Stimulated activated CD4-positive, alpha-beta T cell treated with anti-CD3 and anti-CD28 coated beads, Interleukin-12 subunit alpha, Interleukin-12 subunit beta, amount 100 ng/mL, for 4 hours (primary cell): ENCODE measurements at regions not wholly inside any gene's neighbourhood (a gene's known extent, or its start where the extent isn't known, plus 50 kb on each side); places are given as distances from the start of the nearest gene placed in this dataset.
"Not testable (repeated sequence)": the region's sequence is repeated elsewhere in the genome, so short reads cannot be mapped to it uniquely, and the experiment has no call there.

Experiments
- DNase-seq: peaks from one replicate; pipeline ENCODE4 v3.0.0-alpha.2; 2020

DNA sequence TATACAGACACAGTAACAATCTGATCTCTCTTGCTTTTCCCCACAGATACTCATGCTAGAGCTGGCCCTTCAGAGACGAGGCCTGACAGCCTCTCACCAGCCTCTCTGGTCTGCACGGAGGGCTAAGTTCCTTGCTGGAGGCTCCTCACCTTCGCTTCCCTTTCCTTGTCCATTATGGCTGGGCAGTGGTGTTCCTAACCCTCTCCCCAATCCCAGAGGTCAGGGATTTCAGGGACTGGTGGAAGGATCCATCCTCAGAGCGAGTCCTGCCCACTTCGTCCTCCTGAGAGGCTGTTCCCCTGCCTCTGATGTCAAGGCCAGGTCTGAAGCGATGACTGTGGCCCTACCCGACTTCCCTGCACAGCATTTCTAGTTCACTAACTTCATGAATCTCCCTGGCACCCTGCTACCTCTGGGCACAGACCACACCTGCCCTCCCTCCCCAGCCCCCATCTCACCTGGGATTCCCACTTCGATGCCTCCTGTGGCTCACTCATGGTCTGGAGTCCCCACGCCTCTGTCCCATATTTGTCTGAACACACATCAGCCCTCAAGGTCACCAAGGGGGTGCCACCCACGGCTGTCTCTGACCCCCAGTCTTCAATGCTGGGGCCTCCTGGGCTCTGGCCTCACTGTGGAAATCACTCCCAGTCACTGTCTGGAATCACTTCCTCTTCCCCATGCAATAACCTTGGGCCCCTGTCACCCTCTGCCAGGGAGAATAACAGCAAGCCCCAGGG is 124.9 kb upstream of the PRR20G start:
- DNase-seq: no peak

DNA sequence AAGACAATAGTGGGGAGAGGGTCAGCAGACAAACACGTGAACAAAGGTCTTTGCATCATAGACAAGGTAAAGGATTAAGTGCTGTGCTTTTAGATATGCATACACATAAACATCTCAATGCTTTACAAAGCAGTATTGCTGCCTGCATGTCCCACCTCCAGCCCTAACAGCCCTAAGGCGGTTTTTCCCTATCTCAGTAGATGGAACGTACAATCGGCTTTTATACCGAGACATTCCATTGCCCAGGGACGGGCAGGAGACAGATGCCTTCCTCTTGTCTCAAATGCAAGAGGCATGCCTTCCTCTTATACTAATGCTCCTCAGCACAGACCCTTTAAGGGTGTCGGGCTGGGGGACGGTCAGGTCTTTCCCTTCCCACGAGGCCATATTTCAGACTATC is 124.0 kb upstream of the PRR20G start:
- DNase-seq: not testable (repeated sequence)

DNA sequence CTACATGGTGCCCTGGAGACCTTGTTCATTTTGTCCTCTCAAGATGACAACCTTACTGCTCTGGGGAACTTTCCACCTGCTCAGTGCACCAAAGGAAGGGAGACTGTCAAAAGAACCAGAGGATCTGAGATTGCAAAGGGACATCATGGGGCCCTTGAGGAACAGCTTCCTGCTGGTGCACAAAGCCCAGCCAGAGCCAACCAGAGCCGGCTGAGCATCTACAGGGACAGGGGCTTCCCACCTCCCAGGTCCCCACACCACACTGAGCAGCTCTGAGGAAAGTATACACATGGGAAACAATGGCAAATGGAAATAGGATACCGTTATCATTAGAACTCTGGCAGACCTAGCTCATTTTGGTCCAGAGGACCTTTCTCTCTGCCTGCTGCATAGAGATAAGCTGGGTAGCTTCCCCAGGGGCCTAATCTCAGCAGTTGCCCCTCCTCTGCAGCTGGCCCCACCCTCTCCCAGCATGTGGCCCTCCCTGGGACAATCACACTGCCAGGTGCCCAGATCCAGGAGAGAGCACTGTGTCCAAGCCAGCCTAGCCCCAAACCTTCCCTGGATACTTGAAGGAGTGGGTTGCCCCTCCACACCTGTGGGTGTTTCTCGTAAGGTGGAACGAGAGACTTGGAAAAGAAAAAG is 123.4 kb upstream of the PRR20G start:
- no peak for DNase-seq

DNA sequence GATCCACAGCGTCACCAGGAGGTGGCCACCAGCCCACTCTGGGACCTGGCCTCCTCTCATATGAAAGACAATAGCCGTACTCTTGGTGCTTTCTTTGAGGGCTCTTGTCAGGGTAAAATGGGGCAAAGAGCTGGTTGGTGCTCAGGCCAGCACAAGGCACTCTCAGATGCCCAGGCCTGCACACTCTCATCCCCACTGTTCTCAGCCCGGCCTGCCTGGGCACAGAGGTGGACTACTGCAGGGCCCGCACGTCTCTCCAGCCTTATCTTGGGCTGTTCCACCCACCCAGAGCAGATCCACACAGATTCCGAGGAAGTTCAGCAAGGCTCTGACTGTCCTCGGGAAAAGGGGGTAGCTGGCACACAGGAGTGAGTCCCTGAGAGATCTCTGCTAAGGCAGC is 122.8 kb upstream of the PRR20G start:
- no peak for DNase-seq

DNA sequence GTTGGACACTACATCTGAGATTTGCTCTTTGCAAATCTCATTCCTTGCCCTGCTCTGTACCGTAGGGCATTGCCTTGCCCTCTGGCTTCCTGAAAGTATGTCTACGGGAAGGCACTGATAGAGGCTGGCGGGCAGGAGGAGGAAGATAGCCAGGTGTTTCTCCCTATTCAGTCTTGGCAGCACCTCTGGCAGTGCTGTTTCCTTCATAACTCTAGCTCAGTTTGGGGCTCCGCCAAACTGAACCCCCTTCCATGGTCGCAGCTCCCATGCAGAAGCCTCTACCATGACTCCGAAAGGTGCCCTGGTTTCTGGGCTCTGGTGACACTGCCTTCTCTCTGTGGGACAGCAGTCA is 122.3 kb upstream of the PRR20G start:
- no peak for DNase-seq

DNA sequence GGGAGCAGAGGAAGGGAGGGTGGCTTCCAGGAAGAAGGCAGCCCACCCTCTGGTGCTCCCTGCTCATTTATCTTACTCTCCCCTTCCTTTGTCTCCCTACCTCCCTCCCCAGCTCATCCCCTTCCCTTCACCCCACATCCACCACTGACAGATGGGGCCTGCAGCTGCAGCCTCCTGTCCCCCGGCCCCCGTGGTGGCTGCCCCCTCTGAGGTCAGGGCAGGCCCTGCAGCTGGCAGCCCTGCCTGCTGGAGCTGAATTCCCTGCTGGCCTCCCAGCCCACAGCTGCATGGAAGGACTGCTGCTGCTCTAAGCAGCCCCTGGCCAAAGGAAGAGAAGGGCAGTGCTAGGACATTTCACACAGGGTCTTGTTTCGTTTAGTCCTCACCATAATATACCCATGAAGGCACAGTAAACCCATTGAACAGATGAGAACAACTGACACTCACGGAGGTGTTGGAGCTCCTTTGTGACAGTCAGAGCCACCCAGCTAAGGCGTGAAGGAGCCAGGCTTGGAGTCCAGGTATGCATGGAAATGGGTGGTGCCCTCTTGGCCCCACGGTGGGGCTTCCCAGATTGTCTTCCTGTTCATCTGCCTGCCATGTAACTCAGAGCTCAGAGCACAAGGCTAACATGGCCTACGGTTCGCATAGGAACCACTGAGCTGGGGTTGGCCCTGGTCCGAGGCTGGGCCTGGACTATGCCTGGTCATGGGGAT is 121.7 kb upstream of the PRR20G start:
- DNase-seq: no peak

DNA sequence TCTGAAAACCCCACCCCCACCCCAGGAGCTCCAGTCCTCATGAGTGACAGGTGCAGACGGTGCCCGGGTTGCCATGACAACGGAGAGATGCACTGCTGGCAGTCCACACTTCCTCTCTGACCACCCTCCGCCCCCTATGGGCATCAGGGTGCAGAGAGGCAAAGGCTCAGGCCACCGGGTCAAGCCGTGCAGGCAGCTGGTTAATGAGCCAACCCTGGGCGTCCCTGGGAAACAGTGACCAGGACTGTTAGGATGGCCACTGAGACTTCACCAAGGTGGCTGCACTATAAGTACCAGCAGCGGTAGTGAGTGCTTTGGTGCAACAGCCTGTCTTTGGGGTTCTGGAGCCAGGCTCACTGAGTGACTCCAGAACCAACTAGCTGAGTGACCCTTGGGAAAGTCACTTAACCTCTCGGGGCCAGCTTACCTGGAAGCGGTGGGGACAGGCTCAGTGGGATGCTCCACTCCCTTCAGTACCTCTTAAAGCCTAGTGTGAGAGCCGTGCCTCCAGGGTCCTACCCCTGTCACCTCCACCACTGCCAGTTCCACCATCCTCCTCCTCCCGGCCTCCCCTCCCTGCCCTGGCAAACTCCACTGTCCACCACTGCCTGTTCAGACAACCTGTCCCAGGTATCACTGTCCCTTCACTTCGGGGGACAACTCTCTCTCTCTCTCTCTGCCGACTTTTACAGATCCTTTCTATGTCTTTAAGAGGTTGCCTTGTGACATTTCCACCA is 121.0 kb upstream of the PRR20G start:
- DNase-seq: no peak

DNA sequence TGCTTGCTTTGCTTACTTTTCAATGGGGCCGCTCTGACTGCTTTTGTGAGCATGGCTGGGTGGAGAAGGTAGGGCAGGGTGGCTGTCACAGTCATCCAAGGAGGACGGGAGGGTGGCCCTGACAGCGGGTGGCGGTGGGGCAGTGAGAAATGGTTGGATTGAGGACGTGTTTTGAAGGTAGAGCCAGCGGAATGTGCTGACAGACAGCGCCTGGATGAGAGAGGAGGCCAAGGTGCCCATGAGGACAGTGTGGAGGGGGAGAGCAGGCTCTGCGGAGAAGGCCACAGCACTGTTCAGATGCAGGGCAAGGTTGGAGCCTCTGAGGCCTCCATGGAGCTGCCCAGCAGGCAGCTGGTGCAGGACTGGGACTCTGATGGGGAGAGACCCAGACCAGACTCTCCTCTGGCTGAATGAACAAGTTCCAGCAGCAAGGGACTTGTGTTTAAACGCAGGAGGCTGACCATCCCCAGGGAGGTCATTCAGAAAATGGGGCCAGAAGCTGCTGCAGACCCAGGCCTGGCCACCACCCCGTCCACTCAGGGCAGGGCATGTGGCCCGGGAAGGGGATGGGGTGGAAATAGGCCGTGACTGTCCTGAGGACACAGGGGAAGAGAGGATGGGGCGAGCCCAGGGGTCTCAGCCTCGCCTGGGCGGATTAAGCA is 120.3 kb upstream of the PRR20G start:
- no peak for DNase-seq

DNA sequence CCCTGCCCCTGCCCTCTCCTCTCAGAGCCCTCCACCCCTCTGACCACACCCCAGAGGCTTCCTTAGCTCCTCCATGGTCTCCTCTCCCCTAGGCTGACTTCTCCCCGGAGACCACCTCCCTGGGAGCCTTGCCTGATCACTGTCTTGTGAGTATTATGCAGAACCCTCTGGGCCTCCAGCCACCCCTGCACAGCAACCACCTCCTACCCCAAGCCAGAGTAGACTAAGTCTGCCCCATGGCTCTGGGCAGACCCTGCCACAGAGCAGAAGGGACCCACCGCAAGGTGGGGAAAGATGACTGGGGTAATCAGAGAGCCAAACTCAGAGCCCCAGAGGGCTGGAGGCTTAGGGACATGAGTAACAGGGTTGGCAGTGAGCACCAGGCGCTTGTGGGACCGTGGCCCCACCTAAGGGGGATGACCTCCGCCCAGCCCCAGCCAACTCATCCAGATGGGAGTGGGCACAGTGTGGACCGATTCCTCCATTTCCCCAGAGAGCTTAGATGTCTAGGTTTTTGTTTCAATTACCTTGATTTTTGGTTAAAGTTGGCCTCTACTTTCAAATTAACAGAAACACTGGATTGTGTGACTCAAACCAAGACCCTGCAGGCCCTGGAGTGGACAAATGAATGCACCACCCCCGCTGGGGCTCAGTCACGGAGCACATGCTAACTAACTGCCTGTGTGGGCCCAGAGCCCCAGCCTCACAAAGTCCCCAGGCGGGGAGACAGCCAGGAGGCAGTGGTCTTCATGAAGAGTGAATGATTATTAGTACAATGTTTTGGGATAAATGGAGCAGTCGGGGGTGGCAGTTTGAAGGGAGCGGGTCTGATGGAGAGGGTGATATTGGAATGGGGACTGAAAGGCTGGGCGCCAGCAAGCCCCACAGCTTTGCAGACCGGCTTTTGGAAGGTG is 119.4 kb upstream of the PRR20G start:
- DNase-seq: no peak

DNA sequence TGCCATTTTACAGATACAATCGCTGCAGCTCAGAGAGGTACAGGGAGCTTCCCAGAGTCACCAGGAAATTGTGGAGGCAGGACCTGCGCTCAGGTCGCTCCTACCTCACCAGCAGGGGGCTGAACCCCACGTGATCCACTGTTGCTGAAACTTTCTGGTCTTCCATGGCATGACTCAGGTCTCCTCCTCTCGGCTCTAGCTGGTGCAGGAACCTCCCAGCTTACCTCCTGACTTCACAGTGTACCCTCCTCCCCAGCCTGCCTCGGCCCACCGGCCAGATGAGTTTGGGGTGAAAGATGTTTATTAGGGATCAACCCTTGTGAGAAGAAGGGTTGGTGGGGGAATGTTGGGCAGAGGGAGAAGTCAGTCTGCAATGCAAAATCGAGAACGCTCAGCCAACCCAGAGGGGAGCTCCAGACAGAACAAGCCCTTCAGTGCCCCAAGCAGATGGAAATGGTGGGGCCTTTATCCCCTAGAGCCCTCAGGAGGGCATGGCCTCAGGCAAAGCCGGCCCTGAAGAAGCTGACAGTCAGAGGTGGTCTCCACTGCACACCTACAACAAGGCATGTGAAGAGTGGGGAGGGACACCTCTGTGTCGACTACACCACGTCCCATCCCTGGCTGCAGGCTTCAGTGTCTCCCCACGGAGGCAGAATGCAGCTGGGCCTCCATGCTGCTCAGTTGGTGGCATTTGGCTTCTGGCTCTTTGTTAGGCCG is 118.6 kb upstream of the PRR20G start:
- DNase-seq: no peak

DNA sequence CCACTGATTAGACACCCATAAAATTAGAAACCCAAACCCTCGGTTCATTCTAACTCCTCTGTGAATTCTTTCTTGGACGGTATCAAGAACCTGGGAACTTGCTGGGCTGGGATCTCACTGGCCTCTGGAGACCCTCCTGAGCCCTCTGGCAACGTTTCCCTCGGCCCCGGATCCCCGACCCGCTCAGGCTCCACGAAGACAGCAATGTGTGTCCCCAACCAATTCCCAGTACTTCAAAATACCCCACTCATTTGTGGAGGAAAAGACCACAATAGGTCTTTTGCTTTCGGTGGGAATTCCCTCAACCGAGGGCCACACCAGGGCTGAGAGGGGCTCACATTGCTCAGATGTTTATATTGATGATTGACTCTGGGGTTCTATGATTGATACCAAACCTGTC is 117.9 kb upstream of the PRR20G start:
- no peak for DNase-seq

DNA sequence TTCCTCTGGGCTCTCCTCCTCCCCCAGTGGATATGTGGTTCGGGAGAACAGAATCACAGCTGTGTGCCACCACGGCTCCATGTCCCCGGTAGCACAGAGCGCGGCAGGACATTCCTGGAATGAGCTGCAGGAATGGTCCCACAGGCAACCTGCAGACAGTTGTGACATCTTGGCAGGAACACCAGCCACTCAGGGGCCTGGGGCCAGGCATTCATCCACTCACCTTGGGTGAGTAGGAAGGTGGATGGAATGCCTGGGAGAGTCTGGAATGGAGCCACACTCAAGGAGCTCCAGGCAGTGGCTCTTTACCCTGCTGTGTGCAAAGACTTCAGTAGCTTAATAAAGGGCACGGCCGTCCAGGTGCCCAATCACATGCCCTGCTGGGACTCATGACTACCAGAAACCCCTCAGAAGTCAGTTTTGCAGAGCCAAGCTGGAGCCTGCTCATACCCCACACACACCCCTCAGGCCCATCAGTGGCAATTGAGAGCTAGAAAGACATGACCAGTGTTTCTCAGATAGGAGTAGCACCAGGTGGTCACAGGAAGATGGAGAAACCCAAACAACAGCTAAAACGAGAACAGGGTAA is 117.3 kb upstream of the PRR20G start:
- DNase-seq: no peak

DNA sequence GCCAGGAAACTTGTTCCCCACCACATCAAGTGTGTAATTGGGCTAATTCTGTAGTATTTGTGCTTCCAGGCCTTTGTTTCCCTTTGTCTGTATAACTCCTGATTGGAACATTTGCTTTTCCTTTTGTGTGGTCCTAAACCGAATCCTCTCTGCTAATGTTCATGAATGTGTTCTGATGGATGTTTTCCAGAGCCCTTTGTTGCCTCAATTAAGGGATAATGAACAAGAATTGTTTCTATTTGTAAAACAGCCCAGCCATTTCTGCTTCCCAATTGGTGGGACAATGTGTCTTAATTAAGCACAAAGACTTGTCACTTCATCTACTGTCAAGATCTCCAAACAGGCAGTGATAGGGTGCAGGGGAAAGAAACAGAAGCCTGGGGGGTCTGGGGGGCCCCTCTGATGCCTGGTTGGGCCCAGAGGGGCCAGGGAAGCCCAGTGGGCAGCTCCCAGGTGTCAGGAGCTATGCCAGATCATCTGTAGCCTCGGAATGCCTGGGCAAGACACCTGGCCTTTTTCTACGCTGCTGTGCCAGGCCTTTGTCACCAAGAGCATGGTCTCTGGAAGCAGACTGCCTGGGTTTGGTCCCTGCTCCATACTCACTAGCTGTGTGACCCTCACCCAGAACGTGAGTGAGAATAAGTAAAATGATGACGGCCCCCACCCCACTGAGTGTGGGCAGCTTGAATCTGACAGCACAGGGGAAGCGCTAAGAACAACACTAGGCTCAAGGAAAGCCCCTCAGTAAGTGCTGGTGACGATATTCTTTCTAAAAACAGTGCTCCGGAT is 116.6 kb upstream of the PRR20G start:
- DNase-seq: no peak

DNA sequence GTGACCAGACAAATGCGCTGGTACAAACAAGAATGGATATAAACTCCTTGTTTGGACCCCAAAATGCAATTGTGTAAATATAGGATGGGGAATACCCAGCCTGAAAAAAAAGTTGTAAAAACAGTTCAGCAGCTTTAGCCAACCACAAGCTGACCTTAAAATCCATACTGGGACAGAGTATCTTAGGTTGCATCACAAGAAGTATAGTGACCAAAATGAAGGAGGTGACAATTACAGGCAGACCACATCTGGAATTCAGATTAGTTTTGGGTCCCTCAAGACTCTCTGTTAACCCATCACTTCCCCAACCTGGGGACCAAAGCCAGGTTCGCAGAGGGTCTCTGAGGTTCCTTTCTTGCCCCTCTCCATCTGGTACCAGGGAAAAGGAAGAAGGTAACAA is 115.9 kb upstream of the PRR20G start:
- no peak for DNase-seq

DNA sequence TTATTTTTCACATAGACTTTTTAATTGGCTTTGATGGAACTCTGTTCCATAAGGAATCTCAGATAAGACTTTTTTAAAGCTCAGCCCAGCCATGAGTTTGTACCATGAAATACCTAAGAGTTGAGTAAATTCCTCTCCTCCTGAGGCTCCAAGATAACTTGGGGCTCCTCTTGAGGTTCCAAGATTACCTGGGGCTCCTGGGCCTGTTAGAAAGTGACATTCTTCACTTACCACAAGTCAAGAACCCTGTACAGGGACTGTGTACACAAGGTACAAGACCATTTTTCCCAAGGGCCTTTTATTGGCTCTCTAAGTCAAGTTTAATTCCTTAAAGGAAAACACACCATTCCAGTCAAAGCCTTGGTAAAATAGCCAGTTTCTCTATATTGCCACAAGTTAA is 111.3 kb upstream of the PRR20G start:
- no peak for DNase-seq

DNA sequence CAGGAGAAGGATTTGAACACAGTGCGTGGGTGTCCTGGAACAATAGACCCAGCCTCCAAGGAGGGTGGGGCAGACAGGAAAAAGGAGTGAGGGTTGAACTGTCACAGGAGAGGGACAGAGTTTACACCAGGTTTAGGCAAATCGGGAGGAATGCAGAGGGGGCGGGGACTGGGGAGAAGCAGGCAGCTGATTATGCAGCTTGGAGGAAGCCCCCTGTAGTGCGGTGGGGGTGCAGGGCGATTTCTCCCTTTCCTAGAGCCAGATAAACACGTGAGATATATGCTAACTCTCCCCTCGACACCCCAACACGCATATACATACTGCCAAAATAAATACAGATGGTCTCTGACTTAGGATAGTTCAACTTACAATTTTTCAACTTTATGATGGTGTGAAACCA is 108.6 kb upstream of the PRR20G start:
- no peak for DNase-seq

DNA sequence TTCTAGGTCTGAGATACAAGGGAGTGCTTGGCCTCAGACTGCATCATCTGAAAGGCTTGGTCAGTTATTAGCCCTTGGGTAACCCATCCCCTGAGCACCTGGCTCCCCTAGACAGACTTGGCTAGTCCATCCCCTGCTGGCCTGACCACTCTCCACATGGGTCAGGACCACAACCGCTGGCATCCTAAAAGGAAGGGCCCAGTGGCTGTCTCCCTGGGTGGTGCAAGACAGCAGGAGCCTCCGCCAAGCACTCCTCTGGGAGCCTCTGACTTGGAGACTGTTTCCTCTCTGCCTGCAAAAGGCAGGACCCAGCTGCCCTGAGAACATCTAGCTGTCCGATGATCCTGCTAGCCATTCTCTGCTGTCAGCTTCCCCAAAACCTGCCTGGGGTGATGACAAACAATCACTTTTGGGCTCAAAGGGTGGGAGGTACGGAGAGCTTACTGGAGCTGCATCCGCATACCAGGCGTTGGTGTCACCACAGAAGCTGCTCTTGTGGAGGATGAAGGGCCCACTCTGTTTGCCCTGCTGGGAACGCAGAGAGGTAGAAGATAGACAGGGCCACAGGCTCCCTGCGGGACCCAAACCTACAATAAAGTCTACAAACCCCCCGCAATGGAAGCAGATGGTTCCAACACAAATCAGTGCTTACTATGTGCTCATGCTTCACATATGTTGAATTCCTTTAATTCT is 108.0 kb upstream of the PRR20G start:
- no peak for DNase-seq

DNA sequence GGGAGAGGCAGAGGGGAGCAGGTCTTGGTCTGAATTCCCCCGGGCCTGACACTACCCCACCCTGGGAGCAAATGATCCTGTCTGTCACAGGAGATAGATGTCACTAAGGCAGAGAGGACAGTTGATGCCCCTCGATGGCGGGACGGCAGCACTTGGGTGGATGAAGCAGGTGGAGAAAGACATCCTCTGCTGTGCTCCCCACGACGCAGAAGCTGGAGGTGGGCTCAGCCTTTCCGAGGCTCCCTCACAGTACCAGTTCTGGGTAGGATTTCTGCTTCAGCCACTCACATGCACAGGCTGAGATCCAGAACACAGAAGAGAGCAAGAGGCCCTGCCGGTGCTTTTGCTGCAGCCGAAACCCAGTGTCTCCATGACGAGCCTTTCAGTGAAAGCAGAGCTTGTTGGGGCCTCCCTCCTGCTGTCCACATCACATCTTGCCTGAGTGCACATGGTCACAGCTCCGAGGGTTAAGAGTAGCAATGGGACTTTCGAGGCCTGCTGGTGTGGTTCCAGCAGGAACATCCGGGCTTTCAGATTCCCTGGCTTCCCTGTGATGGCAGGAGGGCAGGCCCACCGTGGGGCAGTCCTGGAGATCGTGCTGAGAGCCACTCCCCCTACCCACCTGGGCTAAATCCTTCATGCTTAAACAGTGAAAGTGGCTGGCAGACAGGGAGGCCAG is 107.3 kb upstream of the PRR20G start:
- DNase-seq: no peak

DNA sequence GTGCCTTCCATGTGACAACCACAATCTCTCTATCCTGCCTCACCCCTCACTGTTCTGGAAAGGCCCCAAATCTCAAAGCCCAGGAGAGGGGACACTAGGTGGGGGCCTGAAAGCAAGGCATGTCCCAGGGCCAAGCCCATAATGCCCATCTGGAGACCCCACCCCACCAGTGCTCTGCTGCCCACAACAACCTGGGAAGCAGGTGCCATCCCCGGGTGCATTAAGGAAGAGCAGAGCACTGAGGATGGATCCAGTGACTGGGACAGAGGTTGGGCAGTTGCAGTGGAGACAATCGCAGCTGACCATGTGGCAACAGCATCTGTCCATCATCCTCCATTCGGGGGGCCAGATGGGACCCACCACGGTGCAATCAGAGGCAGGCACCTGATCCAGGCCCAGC is 106.2 kb upstream of the PRR20G start:
- no peak for DNase-seq
